Stimulated activated CD4-positive, alpha-beta T cell treated with anti-CD3 and anti-CD28 coated beads, Interleukin-1b, Interleukin-23, amount 100 ng/mL, for 24 hours (primary cell): ENCODE measurements at regions not wholly inside any gene's neighbourhood (a gene's known extent, or its start where the extent isn't known, plus 50 kb on each side); places are given as distances from the start of the nearest gene placed in this dataset.
"Not testable (repeated sequence)": the region's sequence is repeated elsewhere in the genome, so short reads cannot be mapped to it uniquely, and the experiment has no call there.

Experiments
- DNase-seq, 4 experiments: peaks; one replicate each; pipeline ENCODE4 v3.0.0-alpha.2; 2020; ENCODE audit warnings: low read depth in 4 of 4, low spot score in 1 of 4

GRCh38 chr19:20482721-20483120 is 82.9 kb downstream of the ZNF737 start:
- DNase-seq = no peak

GRCh38 chr19:20481736-20482135 is 83.8 kb downstream of the ZNF737 start:
- DNase-seq = no peak

GRCh38 chr19:20479483-20479882 is 86.1 kb downstream of the ZNF737 start:
- no peak for DNase-seq

GRCh38 chr19:20478936-20479335 is 86.6 kb downstream of the ZNF737 start:
- no peak for DNase-seq

GRCh38 chr19:20472854-20473253 is 92.7 kb downstream of the ZNF737 start:
- DNase-seq = no peak

- no peak for DNase-seq
Measured at GRCh38 chr19:20471431-20471830, 94.2 kb downstream of the ZNF737 start.

- DNase-seq = no peak
Measured at GRCh38 chr19:20470345-20471135, 95.0 kb downstream of the ZNF737 start.

GRCh38 chr19:20466638-20466990 is 99.0 kb downstream of the ZNF737 start:
- not testable (repeated sequence) for DNase-seq

- DNase-seq = not testable (repeated sequence)
Measured at GRCh38 chr19:20465922-20466637, 99.5 kb downstream of the ZNF737 start.

- DNase-seq = no peak
Measured at GRCh38 chr19:20453425-20453935, 112.1 kb downstream of the ZNF737 start.

- DNase-seq = no peak
Measured at GRCh38 chr19:20444202-20444885, 121.2 kb downstream of the ZNF737 start.

GRCh38 chr19:20432266-20432842 is 133.2 kb downstream of the ZNF737 start:
- not testable (repeated sequence) for DNase-seq

- DNase-seq = no peak
Measured at GRCh38 chr19:20431826-20432225, 133.8 kb downstream of the ZNF737 start.

GRCh38 chr19:20423381-20424197 is 142.0 kb downstream of the ZNF737 start:
- DNase-seq = peak in 1 of 4 experiments; percentile 4

- no peak for DNase-seq
Measured at GRCh38 chr19:20422216-20423205, 143.1 kb downstream of the ZNF737 start.

- no peak for DNase-seq
Measured at GRCh38 chr19:20416661-20417060, 148.9 kb downstream of the ZNF737 start.

GRCh38 chr19:20414120-20414519 is 151.5 kb downstream of the ZNF737 start:
- DNase-seq = no peak

GRCh38 chr19:20413705-20414104 is 151.9 kb downstream of the ZNF737 start:
- DNase-seq = no peak

- DNase-seq = no peak
Measured at GRCh38 chr19:20412846-20413245, 152.7 kb downstream of the ZNF737 start.
